GM23248 (cell line): ENCODE measurements at regions not wholly inside any gene's neighbourhood (a gene's known extent, or its start where the extent isn't known, plus 50 kb on each side); places are given as distances from the start of the nearest gene placed in this dataset.

ENCODE experiments used
- EZH2 ChIP-seq: fragments of 200-600 bp; sonication (generic); IDR thresholded peaks from 2 replicates; pipeline ENCODE4 v1.6.1; 2018; ENCODE audit warnings: antibody characterized with exemption, mild to moderate bottlenecking; ENCODE audit not compliant: insufficient read depth, poor library complexity, severe bottlenecking
- EZH2phosphoT487 ChIP-seq: fragments of 200-600 bp; sonication (generic); IDR thresholded peaks from 2 replicates; pipeline ENCODE4 v1.6.1; 2018; ENCODE audit warnings: antibody characterized with exemption, moderate library complexity, mild to moderate bottlenecking, low read depth; ENCODE audit not compliant: insufficient read depth

- TF ChIP-seq EZH2 = no peak
- TF ChIP-seq EZH2phosphoT487 = no peak
Measured at GRCh38 chr6:112929641-112930040, 582.5 kb downstream of the RFPL4B start.
